H9 (cell line): ENCODE measurements at regions not wholly inside any gene's neighbourhood (a gene's known extent, or its start where the extent isn't known, plus 50 kb on each side); places are given as distances from the start of the nearest gene placed in this dataset.

Experiments
- DNase-seq: peaks from one replicate; pipeline ENCODE4 v3.0.0-alpha.2; 2017
- H2AFZ ChIP-seq: one replicate; pipeline ENCODE4 v1.6.1; 2013; ENCODE audit warnings: mild to moderate bottlenecking, low read length, control low read depth, moderate library complexity
- H2AK5ac ChIP-seq: 2 replicates; pipeline ENCODE4 v1.6.1; 2013; ENCODE audit warnings: low read length, control low read depth, mixed read lengths; ENCODE audit not compliant: insufficient read length
- H2BK120ac ChIP-seq: one replicate; pipeline ENCODE4 v1.6.1; 2013; ENCODE audit warnings: low read depth, mild to moderate bottlenecking, low read length, control low read depth, inconsistent platforms; ENCODE audit not compliant: poor library complexity, severe bottlenecking
- H2BK12ac ChIP-seq: 2 replicates; pipeline ENCODE4 v1.6.1; 2013; ENCODE audit warnings: low read length, control low read depth, mixed read lengths, low read depth; ENCODE audit not compliant: insufficient read length
- H2BK15ac ChIP-seq: 2 replicates; pipeline ENCODE4 v1.6.1; 2013; ENCODE audit warnings: low read depth, low read length, control low read depth
- H2BK20ac ChIP-seq: one replicate; pipeline ENCODE4 v1.6.1; 2013; ENCODE audit warnings: low read depth, mild to moderate bottlenecking, low read length, control low read depth, inconsistent platforms; ENCODE audit not compliant: poor library complexity, severe bottlenecking
- H2BK5ac ChIP-seq: 2 replicates; pipeline ENCODE4 v1.6.1; 2013; ENCODE audit warnings: low read length, control low read depth, mixed read lengths; ENCODE audit not compliant: insufficient read length
- H3K14ac ChIP-seq: 2 replicates; pipeline ENCODE4 v1.6.1; 2013; ENCODE audit warnings: low read length, control low read depth; ENCODE audit not compliant: insufficient read depth
- H3K18ac ChIP-seq: 2 replicates; pipeline ENCODE4 v1.6.1; 2013; ENCODE audit warnings: low read depth, mild to moderate bottlenecking, mixed read lengths, low read length, control low read depth; ENCODE audit not compliant: insufficient read length
- H3K23ac ChIP-seq: 2 replicates; pipeline ENCODE4 v1.6.1; 2013; ENCODE audit warnings: low read length, control low read depth, mixed read lengths, low read depth; ENCODE audit not compliant: insufficient read length
- H3K23me2 ChIP-seq: 2 replicates; pipeline ENCODE4 v1.6.1; 2013; ENCODE audit warnings: low read depth, mild to moderate bottlenecking, mixed read lengths, low read length, control low read depth; ENCODE audit not compliant: insufficient read length, poor library complexity, severe bottlenecking
- H3K27ac ChIP-seq: 2 replicates; pipeline ENCODE4 v1.5.1; 2013; ENCODE audit warnings: low read length, control low read depth, mixed read lengths, low read depth; ENCODE audit not compliant: insufficient read length
- H3K27me3 ChIP-seq: 2 replicates; pipeline ENCODE4 v1.6.1; 2013; ENCODE audit warnings: low read length, control low read depth, inconsistent platforms; ENCODE audit not compliant: insufficient read depth
- H3K4ac ChIP-seq: 2 replicates; pipeline ENCODE4 v1.6.1; 2013; ENCODE audit warnings: low read depth, mild to moderate bottlenecking, control low read depth, inconsistent platforms, low read length, moderate library complexity
- H3K4me1 ChIP-seq: 2 replicates; pipeline ENCODE4 v1.6.1; 2013; ENCODE audit warnings: low read length, control low read depth, inconsistent platforms; ENCODE audit not compliant: insufficient read depth
- H3K4me2 ChIP-seq: 2 replicates; pipeline ENCODE4 v1.6.1; 2013; ENCODE audit warnings: low read length, control low read depth, mixed read lengths; ENCODE audit not compliant: insufficient read length, insufficient read depth
- H3K56ac ChIP-seq: 2 replicates; pipeline ENCODE4 v1.6.1; 2013; ENCODE audit warnings: low read depth, mild to moderate bottlenecking, mixed read lengths, low read length, control low read depth; ENCODE audit not compliant: insufficient read length
- H3K79me1 ChIP-seq: 2 replicates; pipeline ENCODE4 v1.6.1; 2013; ENCODE audit warnings: low read depth, mild to moderate bottlenecking, moderate library complexity, low read length, control low read depth, inconsistent platforms; ENCODE audit not compliant: insufficient read depth, poor library complexity, severe bottlenecking
- H3K79me2 ChIP-seq: 2 replicates; pipeline ENCODE4 v1.6.1; 2013; ENCODE audit warnings: low read length, control low read depth, inconsistent platforms; ENCODE audit not compliant: insufficient read depth
- H3K9ac ChIP-seq: 2 replicates; pipeline ENCODE4 v1.6.1; 2013; ENCODE audit warnings: low read length, control low read depth, mixed read lengths; ENCODE audit not compliant: insufficient read length; ENCODE audit errors: extremely low read depth
- H3K9me3 ChIP-seq: one replicate; pipeline ENCODE4 v1.6.1; 2013; ENCODE audit warnings: low read depth, low read length, inconsistent platforms; ENCODE audit not compliant: control insufficient read depth
- H3T11ph ChIP-seq: one replicate; pipeline ENCODE4 v1.6.1; 2013; ENCODE audit warnings: mild to moderate bottlenecking, low read length, control low read depth, inconsistent platforms
- H4K20me1 ChIP-seq: one replicate; pipeline ENCODE4 v1.6.1; 2013; ENCODE audit not compliant: control insufficient read depth, insufficient read length, insufficient read depth
- H4K5ac ChIP-seq: 2 replicates; pipeline ENCODE4 v1.6.1; 2013; ENCODE audit warnings: low read depth, mild to moderate bottlenecking, mixed read lengths, low read length, control low read depth; ENCODE audit not compliant: insufficient read length
- H4K8ac ChIP-seq: replicated peaks from 2 replicates; pipeline ENCODE4 v1.6.1; 2013; ENCODE audit warnings: low read length, control low read depth, mixed read lengths, low read depth; ENCODE audit not compliant: insufficient read length
- H4K91ac ChIP-seq: 2 replicates; pipeline ENCODE4 v1.6.1; 2013; ENCODE audit warnings: low read depth, mild to moderate bottlenecking, moderate library complexity, mixed read lengths, low read length, control low read depth; ENCODE audit not compliant: insufficient read length
- H3K27ac Mint-ChIP-seq, 3 experiments: 2 replicates in 2 of 3; 3 replicates in 1 of 3; pipeline ENCODE4 v1.8.0; 2020 to 2021; ENCODE audit warnings: mixed read lengths in 3 of 3, mild to moderate bottlenecking in 1 of 3, moderate library complexity in 1 of 3
- H3K27me3 Mint-ChIP-seq: 2 replicates; pipeline ENCODE4 v1.8.0; 2021; ENCODE audit warnings: low read depth, mild to moderate bottlenecking, moderate library complexity, mixed read lengths
- H3K36me3 Mint-ChIP-seq, 3 experiments: 2 replicates in 2 of 3; 3 replicates in 1 of 3; pipeline ENCODE4 v1.8.0; 2020 to 2021; ENCODE audit warnings: low read depth in 3 of 3, mixed read lengths in 3 of 3; ENCODE audit not compliant: insufficient read depth in 1 of 3
- H3K4me1 Mint-ChIP-seq, 2 experiments: 2 replicates each; pipeline ENCODE4 v1.8.0; 2020; ENCODE audit warnings: mixed read lengths in 2 of 2
- H3K4me3 Mint-ChIP-seq, 2 experiments: 2 replicates in 1 of 2; 3 replicates in 1 of 2; pipeline ENCODE4 v1.8.0; 2020 to 2021; ENCODE audit warnings: mild to moderate bottlenecking in 2 of 2, mixed read lengths in 2 of 2, moderate library complexity in 1 of 2
- H3K9me3 Mint-ChIP-seq, 2 experiments: 2 replicates in 1 of 2; 3 replicates in 1 of 2; pipeline ENCODE4 v1.8.0; 2020; ENCODE audit warnings: mild to moderate bottlenecking in 2 of 2, mixed read lengths in 2 of 2, moderate library complexity in 1 of 2
- WGBS: extraction: QIAGEN DNeasy Blood & Tissue Kit; methylation state at CpG from one replicate; pipeline ENCODE4 v1.1.7; 2013; ENCODE audit warnings: missing lambda C conversion rate, low lambda C conversion rate, mixed read lengths; ENCODE audit not compliant: insufficient read length; ENCODE audit errors: extremely low coverage; 5-methylcytosine and 5-hydroxymethylcytosine counted together
- TF ChIP-seq, protein P1 (sequence below): fragments of 200-600 bp; sonication (generic); conservative IDR thresholded peaks from 3 replicates; pipeline ENCODE4 v1.8.0; 2021; ENCODE audit warnings: antibody characterized with exemption, mild to moderate bottlenecking

GRCh38 chr4:129897111-129897510 lies 801.2 kb downstream of the C4orf33 start:
- Mint-ChIP-seq H3K9me3 (peaks cover 21 to 24% of the 10 kb centered on the region in 2 experiments), H3K36me3 (peaks cover 11 to 24% (median 18%) of the 10 kb centered on the region in 3 experiments), H3K27me3 (no peaks in the 10 kb centered on the region), H3K27ac (no peak overlapping the region), H3K4me1 (no peaks in the 10 kb centered on the region), H3K4me3 (no peak overlapping the region)
- H3K9ac ChIP-seq, result no peak overlapping the region
- no peak overlapping the region for H2BK12ac ChIP-seq
- H4K5ac ChIP-seq, result no peak overlapping the region
- no peak overlapping the region for H3K18ac ChIP-seq
- no peak overlapping the region for H2AFZ ChIP-seq
- H3K23ac ChIP-seq, result no peak overlapping the region
- H3K4me2 ChIP-seq, result no peak overlapping the region
- H3K4me1 ChIP-seq, result no peaks in the 10 kb centered on the region
- no peak overlapping the region for H3K14ac ChIP-seq
- H2BK120ac ChIP-seq, result no peak overlapping the region
- no peak overlapping the region for H2BK15ac ChIP-seq
- no peak overlapping the region for H3T11ph ChIP-seq
- no peaks in the 10 kb centered on the region for H3K79me1 ChIP-seq
- H4K8ac ChIP-seq, result no peak overlapping the region
- H3K9me3 ChIP-seq, result no peaks in the 10 kb centered on the region
- no peak overlapping the region for H3K56ac ChIP-seq
- no peak overlapping the region for H2BK20ac ChIP-seq
- no peak overlapping the region for H3K4ac ChIP-seq
- H2BK5ac ChIP-seq, result no peak overlapping the region
- H4K91ac ChIP-seq, result no peak overlapping the region
- DNase-seq, result no peak
- H3K27ac ChIP-seq, result no peak overlapping the region
- TF ChIP-seq, protein P1, sequence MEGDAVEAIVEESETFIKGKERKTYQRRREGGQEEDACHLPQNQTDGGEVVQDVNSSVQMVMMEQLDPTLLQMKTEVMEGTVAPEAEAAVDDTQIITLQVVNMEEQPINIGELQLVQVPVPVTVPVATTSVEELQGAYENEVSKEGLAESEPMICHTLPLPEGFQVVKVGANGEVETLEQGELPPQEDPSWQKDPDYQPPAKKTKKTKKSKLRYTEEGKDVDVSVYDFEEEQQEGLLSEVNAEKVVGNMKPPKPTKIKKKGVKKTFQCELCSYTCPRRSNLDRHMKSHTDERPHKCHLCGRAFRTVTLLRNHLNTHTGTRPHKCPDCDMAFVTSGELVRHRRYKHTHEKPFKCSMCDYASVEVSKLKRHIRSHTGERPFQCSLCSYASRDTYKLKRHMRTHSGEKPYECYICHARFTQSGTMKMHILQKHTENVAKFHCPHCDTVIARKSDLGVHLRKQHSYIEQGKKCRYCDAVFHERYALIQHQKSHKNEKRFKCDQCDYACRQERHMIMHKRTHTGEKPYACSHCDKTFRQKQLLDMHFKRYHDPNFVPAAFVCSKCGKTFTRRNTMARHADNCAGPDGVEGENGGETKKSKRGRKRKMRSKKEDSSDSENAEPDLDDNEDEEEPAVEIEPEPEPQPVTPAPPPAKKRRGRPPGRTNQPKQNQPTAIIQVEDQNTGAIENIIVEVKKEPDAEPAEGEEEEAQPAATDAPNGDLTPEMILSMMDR, result no peak
- no peak overlapping the region for H2AK5ac ChIP-seq
- H3K23me2 ChIP-seq, result no peaks in the 10 kb centered on the region
- no peaks in the 10 kb centered on the region for H3K27me3 ChIP-seq
- no peaks in the 10 kb centered on the region for H4K20me1 ChIP-seq
- H3K79me2 ChIP-seq, result no peaks in the 10 kb centered on the region
- no CpG with 5 or more reads among the region's 2 CpGs for WGBS
